GM19025 (cell line): ENCODE measurements at regions not wholly inside any gene's neighbourhood (a gene's known extent, or its start where the extent isn't known, plus 50 kb on each side); places are given as distances from the start of the nearest gene placed in this dataset.

Experiments
- ATAC-seq: cut with Tn5 transposase; IDR thresholded peaks from one replicate; pipeline ENCODE4 v1.9.1; 2021; ENCODE audit warnings: mild to moderate bottlenecking, low read depth, moderate library complexity; ENCODE audit not compliant: unreplicated experiment

- no peak for ATAC-seq
These were observed 126.9 kb downstream of the IPMK start for GRCh38 chr10:58140691-58141347.

- no peak for ATAC-seq
These were observed 127.6 kb downstream of the IPMK start for GRCh38 chr10:58140054-58140453.

GRCh38 chr10:58137813-58138212, 129.9 kb downstream of the IPMK start:
- no peak for ATAC-seq

- no peak for ATAC-seq
These were observed 152.3 kb downstream of the IPMK start for GRCh38 chr10:58115218-58116050.

- no peak for ATAC-seq
These were observed 158.0 kb downstream of the IPMK start for GRCh38 chr10:58109731-58110130.

GRCh38 chr10:58107506-58107905, 160.2 kb downstream of the IPMK start:
- ATAC-seq = no peak

- no peak for ATAC-seq
These were observed 161.3 kb downstream of the IPMK start for GRCh38 chr10:58106211-58107035.

GRCh38 chr10:58104351-58104751, 163.3 kb downstream of the IPMK start:
- no peak for ATAC-seq

- no peak for ATAC-seq
These were observed 164.8 kb downstream of the IPMK start for GRCh38 chr10:58102897-58103296.

GRCh38 chr10:58101682-58102081, 166.0 kb downstream of the IPMK start:
- ATAC-seq = no peak

- ATAC-seq = no peak
These were observed 172.5 kb downstream of the IPMK start for GRCh38 chr10:58094985-58095718.

GRCh38 chr10:58091886-58092285, 175.8 kb downstream of the IPMK start:
- ATAC-seq = no peak

- no peak for ATAC-seq
These were observed 178.0 kb downstream of the IPMK start for GRCh38 chr10:58089739-58090138.

- no peak for ATAC-seq
These were observed 179.8 kb downstream of the IPMK start for GRCh38 chr10:58087896-58088295.

GRCh38 chr10:58086763-58087150, 180.9 kb downstream of the IPMK start:
- no peak for ATAC-seq

GRCh38 chr10:58086144-58086762, 181.4 kb downstream of the IPMK start:
- no peak for ATAC-seq

GRCh38 chr10:58082248-58082647, 185.4 kb downstream of the IPMK start:
- no peak for ATAC-seq

GRCh38 chr10:58081353-58081752, 186.3 kb downstream of the IPMK start:
- ATAC-seq = no peak

GRCh38 chr10:58079461-58079860, 188.2 kb downstream of the IPMK start:
- no peak for ATAC-seq

- no peak for ATAC-seq
These were observed 195.1 kb downstream of the IPMK start for GRCh38 chr10:58072634-58073033.
